ENCODE measurements at regions not wholly inside any gene's neighbourhood (a gene's known extent, or its start where the extent isn't known, plus 50 kb on each side); places are given as distances from the start of the nearest gene placed in this dataset.

GRCh38 chr11:81674211-81674610 is 1059.5 kb downstream of the FAM181B start:
- DNase-seq = no peak
- POLR2A ChIA-PET (ENCODE audit: unreplicated experiment) = no interaction called here

GRCh38 chr11:81673001-81673400 is 1060.7 kb downstream of the FAM181B start:
- H3K36me3 ChIP-seq (ENCODE audit: low read depth, low read length) = no peaks in the 10 kb centered on the region
- intact Hi-C loops (cut with micrococcal nuclease) = no loop called here
- no peaks in the 10 kb centered on the region for H3K27me3 ChIP-seq (ENCODE audit: low read length)
- ATAC-seq (no peak), DNase-seq (no peak)
- TF ChIP-seq EZH2phosphoT487 (IDR thresholded peaks at IDR 0.05; ENCODE audit: borderline replicate concordance, low read length) = no peak
- TF ChIP-seq CTCF (conservative IDR thresholded peaks at IDR 0.05; ENCODE audit: low read depth, low read length) = no peak
- no peak for TF ChIP-seq EZH2 (IDR thresholded peaks at IDR 0.05; ENCODE audit: low read length, unreplicated experiment)
- H3K9ac ChIP-seq (ENCODE audit: low read length) = no peak overlapping the region
- no peak overlapping the region for H3K4me2 ChIP-seq (ENCODE audit: low read length)
- no peak overlapping the region for H2AFZ ChIP-seq (ENCODE audit: low read length)
- no peaks in the 10 kb centered on the region for H3K79me2 ChIP-seq (ENCODE audit: low read length)
- no peaks in the 10 kb centered on the region for H3K9me2 ChIP-seq (replicated peaks; ENCODE audit: low read length)
- ChIA-PET CTCF (no interaction called here), POLR2A (ENCODE audit: unreplicated experiment) (interaction anchor here (0.6 kb wide), 1 partner anchor 13 kb away, joined by 5 read pairs; no protein-coding TSS in a partner anchor)
- no peak overlapping the region for H3K27ac ChIP-seq (ENCODE audit: low read length)
- H3K4me3 ChIP-seq (ENCODE audit: low read length) = no peak overlapping the region
- no TSS peak for BruUV-seq (replicated peaks)
- H3K9me3 ChIP-seq (ENCODE audit: low read length) = peaks cover 53% of the 10 kb centered on the region
- H4K20me1 ChIP-seq (ENCODE audit: low read length) = no peaks in the 10 kb centered on the region
- no peaks in the 10 kb centered on the region for H3F3A ChIP-seq (ENCODE audit: low read length, unreplicated experiment)
- H3K4me1 ChIP-seq (ENCODE audit: insufficient read depth, low read length) = no peaks in the 10 kb centered on the region

More at GRCh38 chr11:81674211-81674610, 1059.5 kb downstream of the FAM181B start:
- Histone ChIP-seq H3K36me3 (ENCODE audit: low read depth, low read length) (no peaks in the 10 kb centered on the region), H3K4me2 (ENCODE audit: low read length) (no peak overlapping the region), H4K20me1 (ENCODE audit: low read length) (no peaks in the 10 kb centered on the region), H3K4me3 (ENCODE audit: low read length) (no peak overlapping the region), H3K9me3 (ENCODE audit: low read length) (peaks cover 47% of the 10 kb centered on the region), H3K27me3 (ENCODE audit: low read length) (no peaks in the 10 kb centered on the region), H2AFZ (ENCODE audit: low read length) (no peak overlapping the region), H3K79me2 (ENCODE audit: low read length) (no peaks in the 10 kb centered on the region), H3K9me2 (replicated peaks; ENCODE audit: low read length) (no peaks in the 10 kb centered on the region), H3K4me1 (ENCODE audit: insufficient read depth, low read length) (no peaks in the 10 kb centered on the region), H3K27ac (ENCODE audit: low read length) (no peak overlapping the region), H3F3A (ENCODE audit: low read length, unreplicated experiment) (no peaks in the 10 kb centered on the region), H3K9ac (ENCODE audit: low read length) (no peak overlapping the region)
- ATAC-seq = no peak
- CTCF ChIA-PET = no interaction called here
- BruUV-seq (replicated peaks) = no TSS peak
- intact Hi-C loops (cut with micrococcal nuclease) = no loop called here
- no peak for TF ChIP-seq EZH2 (IDR thresholded peaks at IDR 0.05; ENCODE audit: low read length, unreplicated experiment)

- no peaks in the 10 kb centered on the region for H3F3A ChIP-seq (ENCODE audit: low read length, unreplicated experiment)
- ChIA-PET CTCF (no interaction called here), POLR2A (ENCODE audit: unreplicated experiment) (no interaction called here)
- H3K4me2 ChIP-seq (ENCODE audit: low read length) = no peak overlapping the region
- no TSS peak for BruUV-seq (replicated peaks)
- H3K27me3 ChIP-seq (ENCODE audit: low read length) = no peaks in the 10 kb centered on the region
- H3K4me1 ChIP-seq (ENCODE audit: insufficient read depth, low read length) = no peaks in the 10 kb centered on the region
- H3K36me3 ChIP-seq (ENCODE audit: low read depth, low read length) = no peaks in the 10 kb centered on the region
- H3K9me2 ChIP-seq (replicated peaks; ENCODE audit: low read length) = no peaks in the 10 kb centered on the region
- no peaks in the 10 kb centered on the region for H4K20me1 ChIP-seq (ENCODE audit: low read length)
- DNase-seq = no peak
- no peak overlapping the region for H3K27ac ChIP-seq (ENCODE audit: low read length)
- intact Hi-C loops (cut with micrococcal nuclease) = no loop called here
- H3K4me3 ChIP-seq (ENCODE audit: low read length) = no peak overlapping the region
- H3K9me3 ChIP-seq (ENCODE audit: low read length) = peaks cover 34% of the 10 kb centered on the region
- no peaks in the 10 kb centered on the region for H3K79me2 ChIP-seq (ENCODE audit: low read length)
- no peak for TF ChIP-seq EZH2phosphoT487 (IDR thresholded peaks at IDR 0.05; ENCODE audit: borderline replicate concordance, low read length)
- no peak for TF ChIP-seq CTCF (conservative IDR thresholded peaks at IDR 0.05; ENCODE audit: low read depth, low read length)
- no peak for TF ChIP-seq EZH2 (IDR thresholded peaks at IDR 0.05; ENCODE audit: low read length, unreplicated experiment)
- no peak overlapping the region for H2AFZ ChIP-seq (ENCODE audit: low read length)
- ATAC-seq = no peak
- no peak overlapping the region for H3K9ac ChIP-seq (ENCODE audit: low read length)
Observed at GRCh38 chr11:81669935-81670543, 1063.6 kb downstream of the FAM181B start.

Measured in PC-3 (cell line).